OCI-LY3 (cell line): ENCODE measurements at regions not wholly inside any gene's neighbourhood (a gene's known extent, or its start where the extent isn't known, plus 50 kb on each side); places are given as distances from the start of the nearest gene placed in this dataset.

Source experiments
- CTCF ChIP-seq: fragments of 200-600, 300-600 bp; sonication (generic); IDR thresholded peaks from 2 replicates; pipeline ENCODE4 v1.5.1; 2014; ENCODE audit warnings: antibody characterized with exemption, low read length, low read depth
- EZH2phosphoT487 ChIP-seq: fragments of 200-600 bp; shearing (Covaris generic); IDR thresholded peaks from 2 replicates; pipeline ENCODE4 v1.6.1; 2018; ENCODE audit warnings: antibody characterized with exemption, mixed run types, low read depth

- TF ChIP-seq CTCF: no peak
- no peak for TF ChIP-seq EZH2phosphoT487
These were observed 201.7 kb upstream of the SP8 start for GRCh38 chr7:20988340-20988739.
